GM04504 (cell line): ENCODE measurements at regions not wholly inside any gene's neighbourhood (a gene's known extent, or its start where the extent isn't known, plus 50 kb on each side); places are given as distances from the start of the nearest gene placed in this dataset.
"Not testable (repeated sequence)": the region's sequence is repeated elsewhere in the genome, so short reads cannot be mapped to it uniquely, and the experiment has no call there.

Experiments
- DNase-seq: peaks from one replicate; pipeline ENCODE4 v3.0.0-alpha.2; 2012; ENCODE audit warnings: low read depth

DNA sequence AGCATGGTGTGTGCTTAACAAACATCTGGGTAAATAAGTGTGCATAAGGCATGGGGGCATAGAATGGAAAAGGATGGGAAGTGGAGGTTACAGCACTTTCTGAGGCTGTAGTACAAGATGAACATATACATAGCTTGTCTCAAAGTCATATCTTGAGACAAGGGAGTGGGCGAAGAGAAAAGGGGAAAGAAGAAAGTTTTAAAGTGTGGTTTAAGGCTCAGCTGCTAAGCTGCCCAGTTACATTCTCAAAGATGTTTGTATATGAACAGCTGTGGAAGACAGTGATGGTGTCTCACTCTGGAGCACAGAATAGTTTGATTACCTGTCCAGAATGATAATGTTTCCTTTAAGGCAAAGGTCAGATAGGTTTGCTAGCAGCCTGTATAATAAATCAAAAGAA, 61.9 kb upstream of the LANCL2 start:
- DNase-seq = no peak

DNA sequence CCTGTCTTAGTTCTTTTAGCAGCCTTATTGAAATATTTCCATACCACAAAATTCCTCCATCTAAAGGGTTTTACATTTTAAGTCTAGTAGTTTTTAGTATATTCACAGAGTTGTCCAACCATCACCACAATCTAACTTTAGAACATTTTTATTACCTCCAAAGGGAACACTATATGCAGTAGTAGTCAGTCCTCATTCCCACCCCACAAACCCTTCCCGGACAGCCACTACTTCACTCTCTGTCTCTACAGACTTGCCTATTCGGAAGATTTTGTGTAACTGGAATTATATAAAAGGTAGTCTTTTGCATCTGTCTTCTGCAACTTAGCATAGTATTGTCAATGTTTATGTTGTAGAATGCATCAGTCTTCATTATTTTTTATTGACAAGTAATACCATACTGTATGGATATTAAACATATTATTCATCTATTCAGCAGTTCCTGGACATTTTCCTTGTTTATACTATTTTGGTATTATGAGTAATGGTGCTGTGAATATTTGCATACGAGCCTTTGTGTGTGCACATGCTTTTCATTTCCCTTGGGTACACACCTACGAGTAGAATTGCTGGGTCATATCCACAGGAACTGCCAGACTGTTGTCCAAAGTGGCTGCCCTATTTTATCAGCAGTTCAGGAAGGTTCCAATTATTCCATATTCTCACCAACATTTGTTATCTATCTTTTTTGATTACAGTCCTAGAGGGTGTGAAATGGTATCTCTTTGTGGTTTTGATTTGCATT, 60.9 kb upstream of the LANCL2 start:
- no peak for DNase-seq

DNA sequence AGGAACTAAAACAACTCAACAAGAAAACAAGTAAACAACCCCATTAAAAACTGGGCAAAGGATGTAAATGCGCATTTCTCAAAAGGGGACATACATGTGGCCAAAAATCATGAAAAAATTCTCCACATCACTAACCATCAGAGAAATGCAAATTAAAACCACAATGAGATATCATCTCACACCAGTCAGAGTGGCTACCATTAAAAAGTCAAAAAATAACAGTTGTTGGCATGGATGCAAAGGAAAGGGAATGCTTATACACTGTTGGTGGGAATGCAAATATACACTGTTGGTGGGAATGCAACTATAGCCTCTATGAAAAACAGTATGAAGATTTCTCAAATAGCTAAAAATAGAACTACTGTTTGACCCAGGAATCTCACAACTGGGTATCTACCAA, 60.0 kb upstream of the LANCL2 start:
- no peak for DNase-seq

DNA sequence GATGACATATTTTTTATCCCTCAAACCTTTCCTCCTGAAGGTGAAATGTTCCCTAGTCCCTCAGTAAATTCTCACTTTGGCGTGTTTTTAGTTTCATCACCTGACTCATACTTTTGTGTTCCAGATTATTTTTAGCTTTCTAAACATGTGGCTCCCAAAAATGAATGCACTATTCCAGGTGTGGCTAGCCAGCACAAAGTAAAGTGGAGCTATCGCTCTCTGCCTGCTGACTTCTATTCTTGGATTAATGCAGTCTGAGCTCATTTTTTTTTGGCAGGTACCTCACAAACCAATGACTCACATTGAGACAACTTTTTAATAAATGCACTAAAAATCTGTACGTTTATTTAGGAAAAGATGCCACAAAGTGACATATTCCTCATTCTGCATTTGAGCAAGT, 58.8 kb upstream of the LANCL2 start:
- DNase-seq = no peak

DNA sequence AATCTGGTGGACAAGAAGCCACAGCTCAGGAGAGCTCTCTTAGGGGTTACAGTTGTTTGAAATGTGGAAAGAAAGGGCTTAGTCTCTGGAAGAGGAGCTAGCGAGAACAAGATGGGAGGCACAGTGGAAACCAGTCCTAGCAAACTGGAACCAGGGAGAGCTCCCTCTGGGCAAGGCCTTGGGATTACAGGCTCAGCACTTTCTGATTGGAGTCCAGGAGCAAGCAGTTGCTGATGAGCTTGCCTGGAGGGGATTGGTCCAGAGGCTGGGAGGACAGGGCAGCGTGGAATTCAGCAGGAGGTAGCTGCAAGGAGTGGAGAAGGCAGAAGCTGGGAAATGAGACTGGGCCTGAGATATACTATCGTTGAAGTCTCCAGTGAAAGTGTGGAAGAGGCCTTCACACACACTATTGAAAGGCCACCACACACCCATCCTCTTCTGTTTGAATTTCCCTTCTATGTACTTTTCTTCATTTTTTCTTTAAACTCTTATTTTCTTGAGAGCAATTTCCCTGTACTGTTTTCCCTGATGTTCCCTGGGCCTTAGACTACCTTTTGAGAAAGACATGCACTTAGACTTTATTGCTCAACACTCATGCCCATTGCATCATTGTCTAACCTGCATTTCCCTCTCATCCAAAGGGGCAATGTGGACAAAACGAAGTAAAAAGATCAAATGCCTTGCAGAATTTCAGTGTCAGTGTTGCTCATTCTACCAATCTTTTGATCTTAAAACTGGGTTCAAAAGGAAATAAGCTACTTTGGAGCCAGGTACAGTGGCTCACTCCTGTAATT, 57.8 kb upstream of the LANCL2 start:
- no peak for DNase-seq

DNA sequence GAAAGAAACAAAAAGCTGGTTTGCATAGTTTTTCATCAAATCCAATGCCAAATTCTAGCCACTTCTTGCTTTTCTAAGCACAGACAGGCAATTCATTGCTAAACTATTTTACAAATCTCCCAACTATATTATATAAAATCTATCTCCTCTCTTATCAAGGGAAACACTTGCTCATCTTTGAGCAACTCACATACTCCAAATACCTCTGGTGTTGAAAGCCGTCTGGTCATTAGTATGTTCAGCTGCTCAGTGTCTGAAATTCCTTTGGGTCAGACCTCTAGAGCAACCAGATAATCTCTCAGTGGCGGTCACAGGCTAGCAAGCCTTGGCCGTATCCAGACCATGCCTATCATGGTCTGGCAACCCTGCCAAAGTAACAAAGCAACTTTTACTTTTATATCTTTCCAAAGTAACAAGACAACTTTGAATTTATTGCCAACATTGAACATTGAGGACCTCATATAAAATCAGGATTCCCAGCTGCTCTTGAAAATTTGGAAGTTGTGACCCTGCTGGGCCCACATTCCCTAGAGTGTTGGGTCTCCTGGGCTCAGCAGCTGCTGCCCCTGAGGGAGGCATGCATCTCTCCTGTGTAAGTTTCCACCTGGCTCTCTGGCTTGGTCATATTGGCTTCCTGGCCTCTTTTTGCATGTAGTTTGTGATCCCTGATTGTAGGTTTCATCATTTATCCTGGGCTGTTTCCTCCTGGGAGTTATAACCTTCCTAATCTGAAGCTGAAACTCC, 56.8 kb upstream of the LANCL2 start:
- DNase-seq = peak; percentile 49

DNA sequence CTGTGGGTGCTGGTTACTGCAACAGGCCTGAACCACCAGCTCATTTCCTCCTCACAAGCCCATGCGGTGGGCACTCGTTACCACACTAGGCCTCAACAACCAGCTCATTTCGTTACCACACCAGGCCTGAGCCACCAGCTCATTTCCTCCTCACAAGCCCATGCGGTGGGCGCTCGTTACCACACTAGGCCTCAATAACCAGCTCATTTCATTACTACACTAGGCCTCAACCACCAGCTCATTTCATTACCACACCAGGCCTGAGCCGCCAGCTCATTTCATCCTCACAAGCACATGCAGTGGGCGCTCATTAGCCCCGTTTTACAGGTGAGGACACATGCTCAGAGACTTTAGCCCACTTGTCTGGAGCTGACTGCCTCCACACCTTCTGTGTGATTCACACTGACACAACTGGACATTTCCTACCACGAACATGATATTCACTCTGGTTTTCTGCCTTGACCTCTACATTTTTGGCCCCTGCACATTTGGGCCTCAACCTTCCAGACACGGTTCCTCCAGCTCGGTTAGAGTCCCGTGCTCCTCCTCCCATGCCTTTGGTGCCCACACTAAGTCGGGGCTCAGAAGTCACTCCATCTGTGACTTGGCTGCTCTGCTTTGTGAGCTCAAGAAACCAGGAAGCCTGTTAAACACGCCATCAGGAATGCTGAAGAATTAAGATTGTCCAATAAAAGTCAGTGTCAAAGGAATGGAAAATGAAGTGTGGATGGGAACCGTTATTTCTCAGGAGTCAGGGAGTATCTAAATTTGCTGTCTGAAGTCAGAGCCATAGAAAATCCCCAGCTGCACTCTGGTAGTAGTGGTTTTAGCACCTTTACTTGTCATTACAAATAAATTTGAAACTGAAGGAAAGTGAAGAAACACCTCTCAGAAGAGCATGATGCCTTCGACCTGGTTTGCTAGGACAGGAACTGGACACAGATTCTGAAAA, 55.8 kb upstream of the LANCL2 start:
- no peak for DNase-seq

DNA sequence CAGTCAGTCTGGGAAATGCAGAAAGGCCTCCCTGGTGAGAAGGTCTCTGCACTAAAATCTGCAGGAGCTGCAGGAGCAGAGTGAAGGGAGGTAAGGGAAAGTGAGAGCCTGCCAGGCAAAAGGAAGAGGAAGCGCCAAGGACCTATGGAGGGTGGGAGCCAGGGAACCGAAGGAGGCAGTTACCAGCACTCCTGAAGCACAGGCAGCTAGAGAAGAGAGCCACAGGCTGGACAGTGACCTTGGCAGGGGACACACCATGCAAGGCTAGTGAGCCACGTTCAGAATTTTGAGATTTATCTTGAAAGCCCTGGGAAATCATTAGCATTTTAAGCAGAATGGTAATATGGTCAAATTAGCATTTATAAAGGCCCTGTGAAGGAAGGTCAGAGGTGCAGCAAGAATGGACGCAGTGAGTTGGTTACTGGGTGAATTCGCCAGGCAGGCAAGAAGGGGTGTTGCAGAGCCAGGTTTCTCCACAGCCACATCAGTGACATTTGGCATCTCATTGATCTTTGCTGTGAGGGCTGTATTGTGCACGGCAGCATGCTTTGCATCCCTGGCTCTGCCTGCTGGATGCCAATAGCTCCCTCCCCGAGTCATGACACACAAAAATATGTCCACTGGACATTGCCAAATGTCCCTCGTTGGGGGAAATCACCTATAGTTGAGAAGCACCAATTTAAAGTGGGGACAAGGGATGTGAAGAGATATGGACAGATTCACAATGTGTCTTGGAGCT, 54.7 kb upstream of the LANCL2 start:
- no peak for DNase-seq

DNA sequence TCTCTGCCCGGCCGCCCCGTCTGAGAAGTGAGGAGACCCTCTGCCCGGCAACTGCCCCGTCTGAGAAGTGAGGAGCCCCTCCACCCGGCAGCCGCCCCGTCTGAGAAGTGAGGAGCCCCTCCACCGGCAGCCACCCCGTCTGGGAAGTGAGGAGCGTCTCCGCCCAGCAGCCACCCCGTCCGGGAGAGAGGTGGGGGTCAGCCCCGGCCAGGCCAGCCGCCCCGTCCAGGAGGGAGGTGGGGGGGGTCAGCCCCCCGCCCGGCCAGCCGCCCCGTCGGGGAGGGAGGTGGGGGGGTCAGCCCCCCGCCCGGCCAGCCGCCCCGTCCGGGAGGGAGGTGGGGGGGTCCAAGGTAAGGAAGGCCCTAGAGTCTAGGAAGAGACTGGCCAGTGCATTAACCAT, 53.2 kb upstream of the LANCL2 start:
- not testable (repeated sequence) for DNase-seq

DNA sequence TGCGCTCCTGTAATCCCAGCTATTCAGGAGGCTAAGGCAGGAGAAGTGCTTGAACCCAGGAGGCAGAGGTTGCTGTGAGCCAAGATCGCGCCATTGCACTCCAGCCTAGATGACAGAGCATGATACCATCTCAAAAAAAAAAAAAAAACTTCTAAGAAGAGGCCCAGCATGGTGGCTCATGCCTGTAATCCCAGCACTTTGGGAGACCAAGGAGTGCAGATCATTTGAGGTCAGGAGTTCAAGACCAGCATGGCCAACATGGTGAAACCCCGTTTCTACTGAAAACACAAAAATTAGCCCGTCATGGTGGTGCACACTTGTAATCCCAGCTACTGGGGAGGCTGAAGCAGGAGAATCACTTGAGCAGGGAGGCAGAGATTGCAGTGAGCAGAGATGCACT, 51.5 kb upstream of the LANCL2 start:
- not testable (repeated sequence) for DNase-seq

DNA sequence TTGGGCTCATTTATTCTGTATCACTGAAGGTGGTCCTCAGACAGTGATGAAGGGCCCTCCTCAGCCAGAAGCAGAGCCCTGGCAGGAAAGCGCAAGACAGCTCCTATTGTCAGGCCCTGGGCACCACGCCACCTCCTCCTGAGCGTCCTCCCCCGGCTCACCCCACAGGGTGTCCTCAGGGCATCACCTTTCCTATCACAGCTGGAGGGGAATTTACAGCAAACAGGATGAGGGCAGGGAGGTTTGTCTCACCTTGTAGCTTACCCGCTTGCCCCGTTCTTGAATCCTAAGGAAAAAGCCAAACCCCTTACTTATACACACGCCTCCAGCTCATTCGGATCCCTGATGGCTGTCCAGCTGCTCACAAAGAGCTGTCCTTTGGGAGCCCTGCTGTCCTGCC, 50.2 kb upstream of the LANCL2 start:
- no peak for DNase-seq
